ENCODE measurements at regions not wholly inside any gene's neighbourhood (a gene's known extent, or its start where the extent isn't known, plus 50 kb on each side); places are given as distances from the start of the nearest gene placed in this dataset.
A peak's percentile ranks its signal among the peaks of the same experiment; 100 is the strongest.
"Not testable (repeated sequence)": the region's sequence is repeated elsewhere in the genome, so short reads cannot be mapped to it uniquely, and the experiment has no call there.

DNA sequence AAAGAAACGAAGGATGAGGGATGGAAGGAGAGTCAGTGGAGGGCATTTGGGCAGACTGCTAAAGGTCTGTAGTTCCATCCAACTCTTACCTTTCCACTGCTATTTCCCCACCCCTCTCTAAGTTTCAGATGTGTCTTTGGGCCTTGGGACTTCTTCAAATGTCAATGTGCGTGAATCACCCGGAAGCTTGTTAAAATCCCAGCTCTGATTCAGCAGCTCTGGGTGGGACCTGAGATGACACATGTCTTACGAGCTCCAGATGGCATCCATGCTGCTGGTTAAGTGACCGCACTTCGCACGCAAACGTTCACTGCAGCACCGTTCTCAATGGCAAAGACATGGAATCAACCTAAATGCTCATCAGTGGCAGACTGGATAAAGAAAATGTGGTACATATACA is 309.9 kb downstream of the VRK1 start:
- ATAC-seq (replicated peaks; ENCODE audit: extremely low read depth, poor library complexity, severe bottlenecking): no peak
- H3K36me3 Mint-ChIP-seq (ENCODE audit: insufficient read depth): no peaks in the 10 kb centered on the region

DNA sequence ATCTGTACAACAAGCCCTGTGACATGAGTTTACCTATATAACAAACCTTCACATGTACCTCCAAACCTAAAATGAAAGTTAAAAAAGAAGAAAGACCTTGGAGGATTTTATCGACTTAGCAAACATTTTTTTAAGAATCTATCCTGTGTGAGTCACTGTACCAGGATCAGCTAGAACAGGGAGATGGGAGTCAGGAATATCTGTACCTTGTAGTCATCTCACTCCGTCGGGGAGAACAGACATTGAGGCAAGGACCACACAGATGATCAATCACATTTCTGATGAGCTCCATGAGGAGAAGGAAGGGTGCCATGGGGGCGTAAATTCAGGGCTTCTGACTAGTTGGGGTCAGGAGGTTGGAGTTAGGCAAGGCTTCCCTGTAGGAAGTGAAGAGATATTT is 310.6 kb downstream of the VRK1 start:
- ATAC-seq (replicated peaks; ENCODE audit: extremely low read depth, poor library complexity, severe bottlenecking) (no peak), DNase-seq (ENCODE audit: low spot score in 2 of 2) (no peak)
- Mint-ChIP-seq H3K27ac (ENCODE audit: low read depth) (no peak overlapping the region), H3K4me1 (no peaks in the 10 kb centered on the region), H3K27me3 (peaks cover 56% of the 10 kb centered on the region), H3K4me3 (no peak overlapping the region), H3K9me3 (no peaks in the 10 kb centered on the region), H3K36me3 (ENCODE audit: insufficient read depth) (no peaks in the 10 kb centered on the region)

More for the DNA sequence above, 309.9 kb downstream of the VRK1 start:
- Mint-ChIP-seq H3K4me3 (no peak overlapping the region), H3K27ac (ENCODE audit: low read depth) (no peak overlapping the region), H3K9me3 (no peaks in the 10 kb centered on the region), H3K27me3 (peaks cover 59% of the 10 kb centered on the region), H3K4me1 (no peaks in the 10 kb centered on the region)
- DNase-seq (ENCODE audit: low spot score in 2 of 2): no peak

DNA sequence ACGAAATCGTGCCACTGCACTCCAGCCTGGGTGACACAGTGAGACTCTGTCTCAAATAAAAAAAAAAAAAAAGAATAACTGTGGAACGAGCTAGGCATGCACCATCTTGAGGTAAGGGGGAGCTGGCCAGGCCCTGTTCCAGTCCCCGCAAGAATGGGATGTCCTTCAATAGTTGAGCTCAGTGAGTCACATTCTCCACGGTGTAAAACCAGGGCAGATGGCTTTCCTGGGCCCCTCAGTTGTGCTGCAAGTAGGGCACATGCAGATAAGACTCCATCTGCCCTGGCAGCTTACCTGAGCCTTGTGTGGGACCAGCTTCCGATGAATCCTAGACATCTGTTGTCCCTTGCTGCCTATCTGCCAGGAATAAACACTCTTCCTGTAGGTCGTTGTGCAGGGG is 312.1 kb downstream of the VRK1 start:
- peaks cover 54% of the 10 kb centered on the region for H3K27me3 Mint-ChIP-seq

DNA sequence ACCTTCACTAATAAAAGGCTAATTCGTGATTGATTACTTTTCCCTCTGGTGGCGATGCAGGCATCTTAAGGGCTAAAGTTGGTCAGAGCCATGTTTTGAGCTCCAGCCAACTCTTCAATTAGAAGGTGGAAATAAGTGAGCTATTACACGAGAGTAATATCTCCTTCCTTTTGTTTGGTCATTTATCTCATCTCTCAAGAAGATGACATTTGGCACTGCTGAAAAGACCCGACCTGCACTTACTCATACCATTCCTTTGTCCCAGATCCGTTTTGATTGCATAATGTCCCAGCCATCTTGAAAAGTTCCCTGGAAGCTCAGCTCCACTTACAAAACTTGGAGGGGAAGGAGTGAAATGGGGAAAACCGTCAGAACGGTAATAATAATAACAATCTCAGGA is 316.2 kb downstream of the VRK1 start:
- Mint-ChIP-seq H3K36me3 (ENCODE audit: insufficient read depth) (peaks cover 3% of the 10 kb centered on the region), H3K27me3 (peaks cover 44% of the 10 kb centered on the region), H3K27ac (ENCODE audit: low read depth) (no peak overlapping the region), H3K4me1 (no peaks in the 10 kb centered on the region), H3K4me3 (no peak overlapping the region), H3K9me3 (no peaks in the 10 kb centered on the region)
- ATAC-seq (replicated peaks; ENCODE audit: extremely low read depth, poor library complexity, severe bottlenecking) (no peak), DNase-seq (ENCODE audit: low spot score in 2 of 2) (no peak)

More for the DNA sequence above, 312.1 kb downstream of the VRK1 start:
- Mint-ChIP-seq H3K4me3 (no peak overlapping the region), H3K36me3 (ENCODE audit: insufficient read depth) (no peaks in the 10 kb centered on the region), H3K27ac (ENCODE audit: low read depth) (no peak overlapping the region), H3K9me3 (no peaks in the 10 kb centered on the region), H3K4me1 (no peaks in the 10 kb centered on the region)
- DNase-seq (ENCODE audit: low spot score in 2 of 2): no peak
- no peak for ATAC-seq (replicated peaks; ENCODE audit: extremely low read depth, poor library complexity, severe bottlenecking)

DNA sequence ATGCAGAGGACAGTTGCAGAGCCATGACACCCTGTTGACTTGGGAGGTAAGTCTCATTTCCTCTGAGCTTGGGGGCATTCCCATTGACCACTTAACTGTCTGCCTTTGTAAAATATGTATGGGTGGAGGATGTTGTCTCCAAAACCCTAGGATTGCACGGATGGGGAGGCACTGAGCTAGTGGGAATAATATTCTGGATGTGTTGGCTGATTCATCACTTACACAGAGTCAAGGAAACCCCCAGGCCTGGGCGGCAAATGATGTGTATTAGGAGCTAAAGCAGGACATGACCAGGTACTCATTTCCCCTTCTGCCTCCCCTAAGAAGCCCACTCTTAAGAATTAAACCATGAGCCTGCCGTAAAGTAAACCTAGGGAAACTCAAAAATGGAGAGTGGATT is 319.4 kb downstream of the VRK1 start:
- no peak for ATAC-seq (replicated peaks; ENCODE audit: extremely low read depth, poor library complexity, severe bottlenecking)
- Mint-ChIP-seq H3K9me3 (no peaks in the 10 kb centered on the region), H3K4me1 (peaks cover 16% of the 10 kb centered on the region), H3K36me3 (ENCODE audit: insufficient read depth) (peaks cover 3% of the 10 kb centered on the region), H3K27ac (ENCODE audit: low read depth) (no peak overlapping the region), H3K27me3 (peaks cover 25% of the 10 kb centered on the region), H3K4me3 (no peak overlapping the region)
- DNase-seq (ENCODE audit: low spot score in 2 of 2): no peak

DNA sequence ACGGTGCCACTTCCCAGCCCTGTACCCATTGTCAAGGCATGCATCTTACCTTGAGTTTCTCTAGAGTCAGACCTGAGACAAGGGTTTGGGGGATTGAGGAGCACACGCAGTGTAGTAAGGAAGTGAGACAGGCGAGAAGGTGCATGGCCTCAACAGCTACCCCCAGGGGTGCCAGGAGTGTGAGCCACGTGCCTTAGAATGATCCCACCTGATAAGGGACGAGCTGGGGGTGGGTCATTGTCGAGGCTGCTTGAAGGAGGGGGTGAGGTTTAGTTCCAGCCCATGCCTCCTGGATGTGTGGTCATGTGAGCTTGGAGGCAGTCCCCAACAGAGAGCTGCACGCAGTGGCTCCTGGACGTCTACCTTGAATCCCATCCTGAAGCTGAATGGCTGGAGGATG is 320.5 kb downstream of the VRK1 start:
- Mint-ChIP-seq H3K27me3 (peaks cover 25% of the 10 kb centered on the region), H3K4me1 (peaks cover 16% of the 10 kb centered on the region), H3K9me3 (no peaks in the 10 kb centered on the region), H3K4me3 (no peak overlapping the region), H3K36me3 (ENCODE audit: insufficient read depth) (peaks cover 3% of the 10 kb centered on the region), H3K27ac (ENCODE audit: low read depth) (no peak overlapping the region)
- no peak for ATAC-seq (replicated peaks; ENCODE audit: extremely low read depth, poor library complexity, severe bottlenecking)
- DNase-seq (ENCODE audit: low spot score in 2 of 2): no peak

DNA sequence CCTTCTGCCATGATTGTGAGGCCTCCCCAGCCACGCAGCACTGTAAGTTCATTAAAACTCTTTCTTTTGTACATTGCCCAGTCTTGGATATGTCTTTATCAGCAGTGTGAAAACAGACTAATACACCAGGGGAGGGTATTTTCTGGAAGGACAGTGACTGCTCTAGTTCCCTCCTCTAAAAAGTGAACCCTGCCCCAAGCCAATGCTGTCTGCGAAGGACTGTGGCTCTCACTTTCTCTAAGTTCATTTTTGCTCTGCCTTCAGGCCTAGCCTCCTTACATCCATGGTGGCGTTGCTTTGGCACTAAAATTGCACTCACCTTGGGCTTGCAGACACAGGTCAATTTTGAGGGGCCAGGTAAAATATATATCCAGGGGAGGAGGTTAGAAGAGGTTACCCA is 323.0 kb downstream of the VRK1 start:
- ATAC-seq (replicated peaks; ENCODE audit: extremely low read depth, poor library complexity, severe bottlenecking) (no peak), DNase-seq (ENCODE audit: low spot score in 2 of 2) (no peak)
- Mint-ChIP-seq H3K27ac (ENCODE audit: low read depth) (peak overlapping the region; percentile 90), H3K4me1 (peaks cover 16% of the 10 kb centered on the region), H3K9me3 (no peaks in the 10 kb centered on the region), H3K36me3 (ENCODE audit: insufficient read depth) (peaks cover 3% of the 10 kb centered on the region), H3K4me3 (peak overlapping the region; percentile 12), H3K27me3 (peaks cover 2% of the 10 kb centered on the region)

DNA sequence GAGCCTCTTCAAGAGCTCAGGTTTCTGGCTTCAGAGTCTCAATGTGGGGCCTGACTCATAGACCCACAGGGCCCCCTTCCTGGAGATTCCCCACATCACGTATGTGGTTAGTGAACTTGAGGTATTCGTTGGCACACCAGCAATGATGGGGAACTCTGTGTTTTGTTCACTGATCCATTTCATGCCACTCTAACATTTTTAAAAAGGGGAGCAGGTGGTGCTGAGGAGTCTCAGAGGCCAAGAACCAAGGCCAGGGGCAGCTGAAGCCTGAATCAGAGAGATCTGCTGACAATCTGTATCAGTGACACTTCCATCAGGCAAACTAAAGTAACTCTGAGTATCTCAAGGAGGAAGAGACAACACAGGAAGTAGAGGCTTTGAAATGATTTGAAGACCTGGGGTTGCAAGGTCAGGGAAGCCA is 323.4 kb downstream of the VRK1 start:
- DNase-seq (ENCODE audit: low spot score in 2 of 2) (peak in 1 of 2 donors; percentile 19), ATAC-seq (replicated peaks; ENCODE audit: extremely low read depth, poor library complexity, severe bottlenecking) (peak; percentile 87)
- H3K4me1 Mint-ChIP-seq: peaks cover 16% of the 10 kb centered on the region
- peak overlapping the region; percentile 90 for H3K27ac Mint-ChIP-seq (ENCODE audit: low read depth)
- no peaks in the 10 kb centered on the region for H3K27me3 Mint-ChIP-seq
- H3K9me3 Mint-ChIP-seq: no peaks in the 10 kb centered on the region
- peak overlapping the region; percentile 12 for H3K4me3 Mint-ChIP-seq
- peaks cover 3% of the 10 kb centered on the region for H3K36me3 Mint-ChIP-seq (ENCODE audit: insufficient read depth)

DNA sequence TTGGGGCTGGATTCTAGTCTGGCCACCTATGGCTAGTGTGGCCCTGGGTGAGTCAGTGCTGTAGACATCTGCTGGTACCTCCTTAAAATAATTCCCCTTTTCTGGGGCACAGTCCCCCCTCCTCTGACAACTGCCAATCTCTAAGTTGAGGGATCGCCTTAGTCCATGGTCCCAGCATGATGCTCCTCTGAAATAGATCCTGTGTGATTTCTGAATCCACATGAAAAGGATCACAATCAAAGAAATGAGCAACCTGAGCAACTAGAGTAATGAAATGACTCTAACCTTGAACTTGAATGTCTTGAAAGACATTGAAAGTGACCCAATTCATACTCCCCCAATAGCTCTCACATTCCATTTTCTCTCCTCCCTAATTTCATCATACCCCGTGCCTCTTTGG is 332.5 kb downstream of the VRK1 start:
- H3K27ac Mint-ChIP-seq (ENCODE audit: low read depth): no peak overlapping the region
- H3K36me3 Mint-ChIP-seq (ENCODE audit: insufficient read depth): no peaks in the 10 kb centered on the region
- no peak overlapping the region for H3K4me3 Mint-ChIP-seq
- H3K9me3 Mint-ChIP-seq: peaks cover 6% of the 10 kb centered on the region
- H3K27me3 Mint-ChIP-seq: no peaks in the 10 kb centered on the region
- no peaks in the 10 kb centered on the region for H3K4me1 Mint-ChIP-seq
- no peak for ATAC-seq (replicated peaks; ENCODE audit: extremely low read depth, poor library complexity, severe bottlenecking)
- no peak for DNase-seq (ENCODE audit: low spot score in 2 of 2)

DNA sequence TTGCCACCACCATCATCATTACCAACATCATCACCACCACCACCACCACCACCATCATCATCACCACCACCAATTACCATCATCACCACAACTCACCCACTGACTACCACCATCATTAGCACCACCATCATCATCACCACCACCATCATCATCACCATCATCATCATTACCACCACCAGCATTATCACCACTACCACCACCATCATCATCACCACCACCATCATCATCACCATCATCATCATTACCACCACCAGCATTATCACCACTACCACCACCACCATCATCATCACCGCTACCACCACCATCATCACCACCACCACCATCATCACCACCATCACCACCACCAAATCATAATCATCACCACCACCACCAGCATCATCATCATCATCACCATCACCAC is 338.7 kb downstream of the VRK1 start:
- DNase-seq (ENCODE audit: low spot score in 2 of 2); H3K36me3 Mint-ChIP-seq (ENCODE audit: insufficient read depth); H3K4me1 Mint-ChIP-seq; ATAC-seq (replicated peaks; ENCODE audit: extremely low read depth, poor library complexity, severe bottlenecking); H3K27me3 Mint-ChIP-seq; H3K27ac Mint-ChIP-seq (ENCODE audit: low read depth); H3K4me3 Mint-ChIP-seq: not testable (repeated sequence)
- H3K9me3 Mint-ChIP-seq: peaks cover 18% of the 10 kb centered on the region

DNA sequence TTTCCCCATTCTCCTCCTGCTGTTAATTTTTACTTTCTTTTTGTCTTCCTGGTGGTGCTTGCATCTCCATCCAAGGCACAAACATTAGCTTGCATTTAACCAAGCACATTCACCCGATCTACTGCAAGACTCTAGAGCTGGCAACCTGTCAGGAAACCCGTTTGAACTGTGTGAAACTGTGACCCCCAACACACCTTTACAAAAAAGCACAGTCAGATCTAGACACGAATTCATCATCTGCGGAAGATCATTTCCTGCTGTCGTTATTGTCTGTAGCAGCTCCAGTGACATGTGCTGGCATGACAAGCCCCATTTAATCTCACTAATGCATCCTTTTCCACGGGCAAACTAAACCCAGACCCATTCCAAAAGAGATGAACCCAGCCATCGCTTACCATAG is 340.5 kb downstream of the VRK1 start:
- ATAC-seq (replicated peaks; ENCODE audit: extremely low read depth, poor library complexity, severe bottlenecking) (no peak), DNase-seq (ENCODE audit: low spot score in 2 of 2) (no peak)
- H3K27me3 Mint-ChIP-seq: no peaks in the 10 kb centered on the region
- peak overlapping the region; percentile 66 for H3K4me3 Mint-ChIP-seq
- H3K27ac Mint-ChIP-seq (ENCODE audit: low read depth): no peak overlapping the region
- peaks cover 7% of the 10 kb centered on the region for H3K4me1 Mint-ChIP-seq
- H3K36me3 Mint-ChIP-seq (ENCODE audit: insufficient read depth): peaks cover 3% of the 10 kb centered on the region
- peaks cover 18% of the 10 kb centered on the region for H3K9me3 Mint-ChIP-seq

DNA sequence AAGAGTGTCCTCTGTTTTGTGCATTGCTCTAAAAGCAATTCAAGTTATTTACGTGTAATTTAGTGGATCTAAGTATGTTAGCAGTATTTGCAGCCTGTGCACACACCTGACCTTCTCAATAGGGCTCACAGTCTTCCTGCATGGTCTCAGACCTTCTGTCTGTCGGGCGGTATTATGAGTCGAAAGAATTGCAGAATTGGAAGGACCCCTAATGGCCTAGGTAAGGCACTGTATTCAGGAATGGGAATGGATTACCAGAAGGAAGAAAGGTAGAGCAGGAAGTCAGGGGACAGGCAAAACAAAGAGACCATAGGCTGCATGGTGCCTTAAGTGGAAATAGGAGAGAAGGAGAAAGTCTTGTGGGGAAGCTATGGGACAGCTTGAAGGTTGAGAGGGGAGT is 341.6 kb downstream of the VRK1 start:
- Mint-ChIP-seq H3K27ac (ENCODE audit: low read depth) (no peak overlapping the region), H3K9me3 (peaks cover 18% of the 10 kb centered on the region), H3K4me1 (peaks cover 7% of the 10 kb centered on the region), H3K4me3 (no peak overlapping the region), H3K36me3 (ENCODE audit: insufficient read depth) (peaks cover 4% of the 10 kb centered on the region), H3K27me3 (no peaks in the 10 kb centered on the region)
- DNase-seq (ENCODE audit: low spot score in 2 of 2) (no peak), ATAC-seq (replicated peaks; ENCODE audit: extremely low read depth, poor library complexity, severe bottlenecking) (no peak)

DNA sequence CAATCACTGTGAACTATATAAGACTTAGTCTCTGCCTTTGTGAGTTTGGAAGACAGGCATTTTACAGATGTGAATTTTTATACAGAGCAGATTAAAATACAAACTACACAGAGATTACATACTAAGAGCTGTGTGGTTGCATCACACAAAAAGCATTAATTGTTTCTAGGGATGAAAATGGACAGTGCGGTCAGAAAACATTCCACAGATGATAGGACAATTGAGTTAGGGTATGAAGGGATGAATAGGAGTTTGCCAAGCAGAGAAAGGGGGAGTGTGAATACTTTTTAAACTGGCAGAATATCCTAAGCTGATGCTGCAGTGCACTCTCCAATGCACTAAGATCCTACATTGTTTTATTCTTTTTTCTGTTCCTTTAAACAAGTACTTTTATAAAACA is 345.8 kb downstream of the VRK1 start:
- no peak overlapping the region for H3K27ac Mint-ChIP-seq (ENCODE audit: low read depth)
- no peak overlapping the region for H3K4me3 Mint-ChIP-seq
- DNase-seq (ENCODE audit: low spot score in 2 of 2) (no peak), ATAC-seq (replicated peaks; ENCODE audit: extremely low read depth, poor library complexity, severe bottlenecking) (no peak)
- H3K36me3 Mint-ChIP-seq (ENCODE audit: insufficient read depth): peaks cover 2% of the 10 kb centered on the region
- H3K9me3 Mint-ChIP-seq: no peaks in the 10 kb centered on the region
- peaks cover 15% of the 10 kb centered on the region for H3K27me3 Mint-ChIP-seq
- H3K4me1 Mint-ChIP-seq: peaks cover under 1% of the 10 kb centered on the region

DNA sequence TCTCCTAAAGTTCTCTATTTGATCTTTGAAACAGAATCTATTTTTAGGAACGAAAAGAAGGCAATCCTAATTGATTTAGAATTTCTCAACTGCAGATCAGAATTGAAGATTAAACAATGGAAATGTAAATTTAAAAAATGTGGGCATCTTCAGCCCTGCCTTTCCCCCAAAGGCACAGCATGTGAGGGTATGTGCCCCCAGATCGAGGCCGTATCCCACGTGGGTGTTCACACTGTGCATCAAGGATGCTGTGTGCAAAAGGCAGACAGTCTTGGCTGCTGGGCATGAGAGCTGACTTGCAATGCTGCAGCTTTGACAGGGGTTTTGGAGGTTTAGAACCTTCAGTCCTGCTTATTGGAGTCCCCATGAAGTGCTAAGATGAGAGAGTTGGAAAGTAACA is 346.3 kb downstream of the VRK1 start:
- H3K36me3 Mint-ChIP-seq (ENCODE audit: insufficient read depth): peaks cover 2% of the 10 kb centered on the region
- H3K4me3 Mint-ChIP-seq: no peak overlapping the region
- peaks cover 15% of the 10 kb centered on the region for H3K27me3 Mint-ChIP-seq
- ATAC-seq (replicated peaks; ENCODE audit: extremely low read depth, poor library complexity, severe bottlenecking) (no peak), DNase-seq (ENCODE audit: low spot score in 2 of 2) (no peak)
- H3K9me3 Mint-ChIP-seq: no peaks in the 10 kb centered on the region
- no peak overlapping the region for H3K27ac Mint-ChIP-seq (ENCODE audit: low read depth)
- H3K4me1 Mint-ChIP-seq: no peaks in the 10 kb centered on the region

Data from central memory CD8-positive, alpha-beta T cell (primary cell).